ENCODE measurements at regions not wholly inside any gene's neighbourhood (a gene's known extent, or its start where the extent isn't known, plus 50 kb on each side); places are given as distances from the start of the nearest gene placed in this dataset.

- no peak for TF ChIP-seq POLR2AphosphoS5 (IDR thresholded peaks at IDR 0.05)
- no peak for TF ChIP-seq CTCF (IDR thresholded peaks at IDR 0.05 in 8 of 11, conservative IDR thresholded peaks at IDR 0.05 in 3 of 11)
- no peak for TF ChIP-seq POLR2A (IDR thresholded peaks at IDR 0.05)
These were observed 256.3 kb upstream of the EOMES start for GRCh38 chr3:27978440-27978839.
